Lower leg skin (tissue), 4 donors: ENCODE measurements at regions not wholly inside any gene's neighbourhood (a gene's known extent, or its start where the extent isn't known, plus 50 kb on each side); places are given as distances from the start of the nearest gene placed in this dataset.

Source experiments
- DNase-seq, 2 donors: peaks; one replicate each; pipeline ENCODE4 v3.0.0-alpha.2; 2019; ENCODE audit warnings: low spot score in 2 of 2
- H3K4me3 ChIP-seq: fragments of 200-600 bp; sonication (generic); 2 replicates; pipeline ENCODE4 v1.5.1; 2017; ENCODE audit warnings: mild to moderate bottlenecking, low read depth; ENCODE audit not compliant: poor library complexity, severe bottlenecking
- CTCF ChIP-seq, 3 donors: fragments of 450-650 bp; IDR thresholded peaks; one replicate each; pipeline ENCODE4 v1.5.1; 2016; ENCODE audit warnings: antibody characterized with exemption in 3 of 3, mild to moderate bottlenecking in 3 of 3, moderate library complexity in 2 of 3
- POLR2A ChIP-seq, 2 donors: fragments of 450-650 bp; IDR thresholded peaks; one replicate each; pipeline ENCODE4 v1.6.1; 2016 to 2017; ENCODE audit warnings: antibody characterized with exemption in 2 of 2, mild to moderate bottlenecking in 1 of 2, moderate library complexity in 1 of 2
- WGBS, 2 donors: methylation state at CpG; one replicate each; pipeline ENCODE4 v1.1.5; 2018; 5-methylcytosine and 5-hydroxymethylcytosine counted together
- intact Hi-C: fragments of 100-400 bp; cut with DNase I; formaldehyde crosslinking; loops from one replicate; pipeline ENCODE4 v1.15.0; 2023; ENCODE audit warnings: low total_unique reads

GRCh38 chrX:13266641-13267345 is 53.1 kb downstream of the ATXN3L start:
- 82 to 84% methylated on average over 7 to 10 of the region's 10 CpGs for WGBS, 2 donors
- no peak overlapping the region for H3K4me3 ChIP-seq
- no peak for DNase-seq
- intact Hi-C loops: no loop called here
- TF ChIP-seq POLR2A (IDR thresholded peaks at IDR 0.05) (no peak), CTCF (IDR thresholded peaks at IDR 0.05) (no peak)

GRCh38 chrX:13265549-13266132 is 54.2 kb downstream of the ATXN3L start:
- WGBS, 2 donors: 79 to 88% methylated on average over 4 of the region's 4 CpGs
- DNase-seq: no peak
- no peak overlapping the region for H3K4me3 ChIP-seq
- no peak for TF ChIP-seq CTCF (IDR thresholded peaks at IDR 0.05)
- TF ChIP-seq POLR2A (IDR thresholded peaks at IDR 0.05): no peak
- intact Hi-C loops: no loop called here

GRCh38 chrX:13265111-13265510 is 54.7 kb downstream of the ATXN3L start:
- WGBS, 2 donors: 88 to 100% methylated on average over 1 of the region's 1 CpG
- TF ChIP-seq POLR2A (IDR thresholded peaks at IDR 0.05) (no peak), CTCF (IDR thresholded peaks at IDR 0.05) (no peak)
- H3K4me3 ChIP-seq: no peak overlapping the region
- intact Hi-C loops: no loop called here
- DNase-seq: no peak

GRCh38 chrX:13263560-13264251 is 56.1 kb downstream of the ATXN3L start:
- DNase-seq: no peak
- 87 to 96% methylated on average over 6 of the region's 6 CpGs for WGBS, 2 donors
- intact Hi-C loops: no loop called here
- TF ChIP-seq POLR2A (IDR thresholded peaks at IDR 0.05): no peak
- TF ChIP-seq CTCF (IDR thresholded peaks at IDR 0.05): no peak
- H3K4me3 ChIP-seq: no peak overlapping the region

GRCh38 chrX:13261348-13261747 is 58.5 kb downstream of the ATXN3L start:
- intact Hi-C loops: no loop called here
- TF ChIP-seq CTCF (IDR thresholded peaks at IDR 0.05): no peak
- TF ChIP-seq POLR2A (IDR thresholded peaks at IDR 0.05): no peak
- DNase-seq: no peak
- no peak overlapping the region for H3K4me3 ChIP-seq
- 90 to 95% methylated on average over 5 of the region's 5 CpGs for WGBS, 2 donors
